ENCODE measurements at regions not wholly inside any gene's neighbourhood (a gene's known extent, or its start where the extent isn't known, plus 50 kb on each side); places are given as distances from the start of the nearest gene placed in this dataset.

- TF ChIP-seq REST (IDR thresholded peaks at IDR 0.05; ENCODE audit: borderline replicate concordance), result no peak
- no peak for TF ChIP-seq REST (CRISPR knock-in tag; IDR thresholded peaks at IDR 0.05; ENCODE audit: low read depth)
- no peak for TF ChIP-seq ARID1B (IDR thresholded peaks at IDR 0.05)
These were observed 127.7 kb upstream of the FOXN3 start (continued) for GRCh38 chr14:89544636-89545301.
